HCT116 (cell line): ENCODE measurements at regions not wholly inside any gene's neighbourhood (a gene's known extent, or its start where the extent isn't known, plus 50 kb on each side); places are given as distances from the start of the nearest gene placed in this dataset.
A peak's percentile ranks its signal among the peaks of the same experiment; 100 is the strongest.

ENCODE experiments used
- EZH2 ChIP-seq: fragments of 200-600 bp; sonication (generic); IDR thresholded peaks from 2 replicates; pipeline ENCODE4 v1.6.1; 2017; ENCODE audit warnings: antibody characterized with exemption, mixed run types
- EZH2phosphoT487 ChIP-seq: fragments of 200-600 bp; IDR thresholded peaks from 2 replicates; pipeline ENCODE4 v1.6.1; 2018; ENCODE audit warnings: antibody characterized with exemption, borderline replicate concordance
- JUND ChIP-seq: IDR thresholded peaks from 2 replicates; pipeline ENCODE4 v1.6.1; 2012
- POLR2A ChIP-seq: IDR thresholded peaks from 2 replicates; pipeline ENCODE4 v1.7.0; 2011; ENCODE audit warnings: borderline replicate concordance; ENCODE audit not compliant: insufficient read depth, insufficient read length; ENCODE audit errors: extremely low read depth
- RAD21 ChIP-seq: IDR thresholded peaks from 2 replicates; pipeline ENCODE4 v1.6.1; 2012; ENCODE audit warnings: low read depth, mild to moderate bottlenecking
- SIN3A ChIP-seq: IDR thresholded peaks from 2 replicates; pipeline ENCODE4 v1.6.1; 2012; ENCODE audit warnings: low read depth
- TF ChIP-seq, protein P1 (sequence below), 3 experiments: fragments of 200-600 bp in 1 of 3; sonication (generic) in 1 of 3; IDR thresholded peaks in 2 of 3; conservative IDR thresholded peaks in 1 of 3; 2 replicates each; pipeline ENCODE4 v1.5.1; 2012 to 2017; ENCODE audit warnings: low read depth in 2 of 3, low read length in 2 of 3, antibody characterized with exemption in 1 of 3, borderline replicate concordance in 1 of 3, control low read depth in 1 of 3, mild to moderate bottlenecking in 1 of 3, mixed read lengths in 1 of 3, mixed run types in 1 of 3, moderate library complexity in 1 of 3; ENCODE audit not compliant: insufficient read depth in 1 of 3
- TF ChIP-seq, protein P2 (sequence below): IDR thresholded peaks from 2 replicates; pipeline ENCODE4 v1.6.1; 2012

- TF ChIP-seq, protein P1, sequence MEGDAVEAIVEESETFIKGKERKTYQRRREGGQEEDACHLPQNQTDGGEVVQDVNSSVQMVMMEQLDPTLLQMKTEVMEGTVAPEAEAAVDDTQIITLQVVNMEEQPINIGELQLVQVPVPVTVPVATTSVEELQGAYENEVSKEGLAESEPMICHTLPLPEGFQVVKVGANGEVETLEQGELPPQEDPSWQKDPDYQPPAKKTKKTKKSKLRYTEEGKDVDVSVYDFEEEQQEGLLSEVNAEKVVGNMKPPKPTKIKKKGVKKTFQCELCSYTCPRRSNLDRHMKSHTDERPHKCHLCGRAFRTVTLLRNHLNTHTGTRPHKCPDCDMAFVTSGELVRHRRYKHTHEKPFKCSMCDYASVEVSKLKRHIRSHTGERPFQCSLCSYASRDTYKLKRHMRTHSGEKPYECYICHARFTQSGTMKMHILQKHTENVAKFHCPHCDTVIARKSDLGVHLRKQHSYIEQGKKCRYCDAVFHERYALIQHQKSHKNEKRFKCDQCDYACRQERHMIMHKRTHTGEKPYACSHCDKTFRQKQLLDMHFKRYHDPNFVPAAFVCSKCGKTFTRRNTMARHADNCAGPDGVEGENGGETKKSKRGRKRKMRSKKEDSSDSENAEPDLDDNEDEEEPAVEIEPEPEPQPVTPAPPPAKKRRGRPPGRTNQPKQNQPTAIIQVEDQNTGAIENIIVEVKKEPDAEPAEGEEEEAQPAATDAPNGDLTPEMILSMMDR (IDR thresholded peaks at IDR 0.05 in 2 of 3, conservative IDR thresholded peaks at IDR 0.05 in 1 of 3; ENCODE audit: borderline replicate concordance in 1 of 3, insufficient read depth in 1 of 3, low read depth in 2 of 3, low read length in 2 of 3), result no peak
- no peak for TF ChIP-seq SIN3A
- no peak for TF ChIP-seq POLR2A
- TF ChIP-seq, protein P2, sequence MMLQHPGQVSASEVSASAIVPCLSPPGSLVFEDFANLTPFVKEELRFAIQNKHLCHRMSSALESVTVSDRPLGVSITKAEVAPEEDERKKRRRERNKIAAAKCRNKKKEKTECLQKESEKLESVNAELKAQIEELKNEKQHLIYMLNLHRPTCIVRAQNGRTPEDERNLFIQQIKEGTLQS, result no peak
- TF ChIP-seq EZH2phosphoT487, result no peak
- 0 out of 2 replicates have a peak, but pooled peaks have one; percentile 25 for TF ChIP-seq RAD21
- no peak for TF ChIP-seq EZH2
- no peak; the same call in 1 of the 2 replicates for TF ChIP-seq JUND
Observed at GRCh38 chr16:87080571-87081167, 236.5 kb downstream of the C16orf95 start.
